GM12878 (cell line): ENCODE measurements at regions not wholly inside any gene's neighbourhood (a gene's known extent, or its start where the extent isn't known, plus 50 kb on each side); places are given as distances from the start of the nearest gene placed in this dataset.
A peak's percentile ranks its signal among the peaks of the same experiment; 100 is the strongest.

Source experiments
- ATAC-seq: fragments of 200-7000 bp; cut with Tn5 transposase; 3 replicates; pipeline ENCODE4 v1.9.1; 2020; ENCODE audit warnings: mild to moderate bottlenecking, moderate library complexity
- BruUV-seq: library from RNA; stranded (reverse); fragments of 400-500 nt; replicated peaks from 2 replicates; lab custom pipeline; 2021; lab: Mats Ljungman, UMichigan
- CTCF ChIA-PET: fragments of 300-600 bp; sonication (Branson Sonifier 250); formaldehyde crosslinking; extraction: SDS; loops from one replicate; lab custom pipeline; 2021; ENCODE audit warnings: inconsistent platforms; lab: Yijun Ruan, JAX
- POLR2A ChIA-PET: fragments of 350-600 bp; formaldehyde crosslinking; extraction: SDS; loops from one replicate; lab custom pipeline; 2021; ENCODE audit warnings: inconsistent platforms; lab: Charles Lee
- RAD21 ChIA-PET: fragments of 300-600 bp; sonication (Branson Sonifier 250); formaldehyde crosslinking; loops from one replicate; lab custom pipeline; 2023; ENCODE audit warnings: antibody characterized with exemption; ENCODE audit not compliant: unreplicated experiment; lab: Charles Lee
- SMC1A ChIA-PET: fragments of 300-600 bp; sonication (Branson Sonifier 250); formaldehyde crosslinking; loops from one replicate; lab custom pipeline; 2023; ENCODE audit not compliant: unreplicated experiment, uncharacterized antibody; lab: Charles Lee
- DNase-seq: peaks from one replicate; pipeline ENCODE4 v3.0.0-alpha.2; 2011; ENCODE audit warnings: low read depth, low spot score
- FAIRE-seq: peaks from 3 replicates; lab custom pipeline; 2011; peaks lifted over from hg19 to GRCh38; lab: Jason Lieb, UNC
- H2AFZ ChIP-seq: 2 replicates; pipeline ENCODE4 v1.6.0; 2011; ENCODE audit warnings: low read depth, low read length, control low read depth; ENCODE audit not compliant: control insufficient read depth
- H3K27ac ChIP-seq: 2 replicates; pipeline ENCODE4 v1.5.1; 2011; ENCODE audit warnings: control low read depth; ENCODE audit not compliant: control insufficient read depth, insufficient read depth
- H3K27me3 ChIP-seq, 2 experiments: replicated peaks in 1 of 2; 2 replicates each; pipeline versions ENCODE4 v1.6.0 to v1.6.1; 2011; ENCODE audit warnings: low read length in 1 of 2; ENCODE audit not compliant: control insufficient read depth in 2 of 2, insufficient read depth in 2 of 2
- H3K36me3 ChIP-seq, 2 experiments: 2 replicates each; pipeline ENCODE4 v1.5.1; 2011; ENCODE audit warnings: low read length in 1 of 2; ENCODE audit not compliant: control insufficient read depth in 2 of 2, insufficient read depth in 2 of 2
- H3K4me1 ChIP-seq: 2 replicates; pipeline ENCODE4 v1.6.1; 2011; ENCODE audit warnings: mild to moderate bottlenecking, low read length, moderate library complexity, mixed read lengths; ENCODE audit not compliant: control insufficient read depth, insufficient read depth
- H3K4me2 ChIP-seq: 2 replicates; pipeline ENCODE4 v1.6.0; 2011; ENCODE audit warnings: control low read depth; ENCODE audit not compliant: control insufficient read depth, insufficient read depth
- H3K4me3 ChIP-seq: fragments of 200-600 bp; sonication (generic); 2 replicates; pipeline ENCODE4 v1.5.1; 2016
- H3K79me2 ChIP-seq: 2 replicates; pipeline ENCODE4 v1.6.0; 2011; ENCODE audit warnings: low read length; ENCODE audit not compliant: control insufficient read depth, insufficient read depth
- H3K9ac ChIP-seq: 2 replicates; pipeline ENCODE4 v1.8.0; 2011; ENCODE audit warnings: low read length, control low read depth, mixed read lengths; ENCODE audit not compliant: control insufficient read depth, insufficient read depth
- H3K9me3 ChIP-seq: replicated peaks from 3 replicates; pipeline ENCODE4 v1.5.1; 2011; ENCODE audit warnings: mild to moderate bottlenecking, low read length; ENCODE audit not compliant: control insufficient read depth, insufficient read depth
- H4K20me1 ChIP-seq: 2 replicates; pipeline ENCODE4 v1.6.0; 2011; ENCODE audit not compliant: control insufficient read depth, insufficient read depth
- EGR1 ChIP-seq, 2 experiments: IDR thresholded peaks; 1 replicate in 1 of 2; 2 replicates in 1 of 2; pipeline ENCODE4 v1.6.1; 2011 to 2012; ENCODE audit warnings: low read depth in 2 of 2, low read length in 2 of 2, borderline replicate concordance in 1 of 2, mild to moderate bottlenecking in 1 of 2, moderate library complexity in 1 of 2
- GATAD2B ChIP-seq: fragments of 450-650 bp; conservative IDR thresholded peaks from 2 replicates; pipeline ENCODE4 v1.6.1; 2017; ENCODE audit warnings: low read depth, mild to moderate bottlenecking, moderate library complexity
- HDAC2 ChIP-seq: fragments of 200-600 bp; sonication (generic); IDR thresholded peaks from 2 replicates; pipeline ENCODE4 v1.6.1; 2017
- HDAC6 ChIP-seq: fragments of 200-600 bp; sonication (generic); IDR thresholded peaks from one replicate; pipeline ENCODE4 v1.8.0; 2017; ENCODE audit warnings: antibody characterized with exemption; ENCODE audit not compliant: unreplicated experiment
- IKZF1 ChIP-seq: fragments of 450-650 bp; conservative IDR thresholded peaks from 2 replicates; pipeline ENCODE4 v1.6.1; 2017; ENCODE audit warnings: antibody characterized with exemption, mild to moderate bottlenecking
- MTA2 ChIP-seq: fragments of 450-650 bp; IDR thresholded peaks from 2 replicates; pipeline ENCODE4 v1.6.1; 2016; ENCODE audit warnings: low read depth, mild to moderate bottlenecking, moderate library complexity
- POLR2A ChIP-seq: IDR thresholded peaks from 2 replicates; pipeline ENCODE4 v1.6.1; 2011; ENCODE audit warnings: low read depth, mild to moderate bottlenecking, low read length
- TCF3 ChIP-seq: IDR thresholded peaks from 2 replicates; pipeline ENCODE4 v1.6.1; 2012; ENCODE audit warnings: low read depth, mild to moderate bottlenecking, low read length, borderline replicate concordance; ENCODE audit not compliant: insufficient read depth
- ZNF592 ChIP-seq: fragments of 450-650 bp; IDR thresholded peaks from 2 replicates; pipeline ENCODE4 v1.6.1; 2017; ENCODE audit warnings: mild to moderate bottlenecking, moderate library complexity
- WGBS: methylation state at CpG from one replicate; pipeline ENCODE4 v1.1.6; 2016; ENCODE audit warnings: low lambda C conversion rate; ENCODE audit not compliant: insufficient replicate concordance, insufficient coverage; ENCODE audit errors: missing lambda C conversion rate; 5-methylcytosine and 5-hydroxymethylcytosine counted together
- in situ Hi-C: fragments of 300-500 bp; cut with MboI; formaldehyde crosslinking; loops from 9 replicates; pipeline ENCODE4 v1.14.3; 2018; ENCODE audit warnings: mixed read lengths
- intact Hi-C: fragments of 100-400 bp; cut with micrococcal nuclease; formaldehyde crosslinking; loops from one replicate; pipeline ENCODE4 v1.14.2; 2022; ENCODE audit not compliant: unreplicated experiment

GRCh38 chr4:153153339-153153871, 50.8 kb upstream of the TRIM2 start:
- Histone ChIP-seq H3K27me3 (peaks cover 0 to 5% of the 10 kb centered on the region in 2 experiments; a peak in 3 of 4 replicates), H3K27ac (no peak overlapping the region), H3K4me1 (peaks cover 33% of the 10 kb centered on the region), H3K4me2 (peak overlapping the region; percentile 97), H3K9me3 (no peaks in the 10 kb centered on the region), H3K4me3 (peak overlapping the region; percentile 62), H4K20me1 (no peaks in the 10 kb centered on the region), H3K79me2 (no peaks in the 10 kb centered on the region), H3K9ac (peak overlapping the region; percentile 8), H2AFZ (peak overlapping the region; percentile 78), H3K36me3 (no peaks in the 10 kb centered on the region)
- ChIA-PET SMC1A (no interaction called here), RAD21 (no interaction called here), POLR2A (no interaction called here), CTCF (interaction anchor here (1.3 to 1.4 kb wide), 2 partner anchors 125 to 597 kb away, joined by 3 to 4 read pairs; no protein-coding TSS in a partner anchor)
- FAIRE-seq, result no peak
- no peak for DNase-seq
- peak; percentile 82 for ATAC-seq
- WGBS, result 1% methylated on average over 56 of the region's 56 CpGs
- TF ChIP-seq IKZF1, result peak; percentile 17; the same call in 1 of the 2 replicates
- TF ChIP-seq GATAD2B, result peak; percentile 15; the same call in 1 of the 2 replicates
- TF ChIP-seq ZNF592, result no peak
- peak; percentile 55; the same call in 1 of the 2 replicates for TF ChIP-seq HDAC2
- peak; percentile 29; the same call in 1 of the 2 replicates for TF ChIP-seq POLR2A
- peak in 1 of 2 experiments; percentile 28; a peak in 1 of 3 replicates for TF ChIP-seq EGR1 (IDR thresholded peaks at IDR 0.05; ENCODE audit: borderline replicate concordance in 1 of 2, low read depth in 2 of 2, low read length in 2 of 2)
- peak; percentile 100 for TF ChIP-seq HDAC6
- TF ChIP-seq MTA2, result no peak
- no peak for TF ChIP-seq TCF3
- in situ Hi-C loops, result no loop called here
- no TSS peak for BruUV-seq
- intact Hi-C loops, result loop anchor here (5.0 kb wide), 1 partner anchor 599 kb away; no protein-coding TSS in a partner anchor
